Activated CD4-positive, alpha-beta T cell treated with anti-CD3 and anti-CD28 coated beads, Interleukin-2, Interleukin-6, amounts not matched to agents 100 ng/mL and 50 ng/mL, durations not matched to agents 16 hours and 8 hours (primary cell): ENCODE measurements at regions not wholly inside any gene's neighbourhood (a gene's known extent, or its start where the extent isn't known, plus 50 kb on each side); places are given as distances from the start of the nearest gene placed in this dataset.
"Not testable (repeated sequence)": the region's sequence is repeated elsewhere in the genome, so short reads cannot be mapped to it uniquely, and the experiment has no call there.

ENCODE experiments used
- DNase-seq: peaks from one replicate; pipeline ENCODE4 v3.0.0-alpha.2; 2020

GRCh38 chr7:50251765-50252164 lies 52.8 kb upstream of the IKZF1 start:
- DNase-seq = no peak

GRCh38 chr7:50246551-50246950 lies 58.0 kb upstream of the IKZF1 start:
- no peak for DNase-seq

GRCh38 chr7:50242111-50242510 lies 62.4 kb upstream of the IKZF1 start:
- not testable (repeated sequence) for DNase-seq

- DNase-seq = not testable (repeated sequence)
These were observed 63.8 kb upstream of the IKZF1 start for GRCh38 chr7:50240699-50241098.

- DNase-seq = no peak
These were observed 74.6 kb upstream of the IKZF1 start for GRCh38 chr7:50229964-50230363.

GRCh38 chr7:50228148-50228547 lies 76.4 kb upstream of the IKZF1 start:
- DNase-seq = no peak

- DNase-seq = no peak
These were observed 76.8 kb upstream of the IKZF1 start for GRCh38 chr7:50227726-50228125.

GRCh38 chr7:50226669-50227068 lies 77.8 kb upstream of the IKZF1 start:
- DNase-seq = peak; percentile 71

- DNase-seq = no peak
These were observed 78.4 kb upstream of the IKZF1 start for GRCh38 chr7:50226145-50226544.

GRCh38 chr7:50221433-50221832 lies 83.1 kb upstream of the IKZF1 start:
- no peak for DNase-seq

GRCh38 chr7:50221028-50221427 lies 83.5 kb upstream of the IKZF1 start:
- DNase-seq = no peak

- no peak for DNase-seq
These were observed 84.2 kb upstream of the IKZF1 start for GRCh38 chr7:50220273-50220672.

GRCh38 chr7:50217821-50218281 lies 86.7 kb upstream of the IKZF1 start:
- DNase-seq = no peak

GRCh38 chr7:50217401-50217800 lies 87.1 kb upstream of the IKZF1 start:
- no peak for DNase-seq

GRCh38 chr7:50216626-50217025 lies 87.9 kb upstream of the IKZF1 start:
- DNase-seq = no peak

GRCh38 chr7:50214771-50215170 lies 89.7 kb upstream of the IKZF1 start:
- DNase-seq = no peak

GRCh38 chr7:50214126-50214670 lies 90.3 kb upstream of the IKZF1 start:
- DNase-seq = no peak

GRCh38 chr7:50213622-50214017 lies 90.9 kb upstream of the IKZF1 start:
- no peak for DNase-seq

- DNase-seq = peak; percentile 62
These were observed 91.6 kb upstream of the IKZF1 start for GRCh38 chr7:50212666-50213621.

- DNase-seq = no peak
These were observed 92.5 kb upstream of the IKZF1 start for GRCh38 chr7:50212016-50212325.

GRCh38 chr7:50211130-50212015 lies 93.1 kb upstream of the IKZF1 start:
- DNase-seq = no peak

GRCh38 chr7:50210706-50211115 lies 93.8 kb upstream of the IKZF1 start:
- peak; percentile 81 for DNase-seq

- DNase-seq = peak; percentile 54
These were observed 94.9 kb upstream of the IKZF1 start for GRCh38 chr7:50209461-50210135.
